GM23338 (cell line): ENCODE measurements at regions not wholly inside any gene's neighbourhood (a gene's known extent, or its start where the extent isn't known, plus 50 kb on each side); places are given as distances from the start of the nearest gene placed in this dataset.

Source experiments
- ATAC-seq: fragments of 200-7000 bp; cut with Tn5 transposase; 3 replicates; pipeline ENCODE4 v1.9.1; 2020
- DNase-seq: peaks from one replicate; pipeline ENCODE4 v3.0.0-alpha.2; 2015; ENCODE audit warnings: low spot score
- H2AFZ ChIP-seq: fragments of 200-600 bp; sonication (generic); 2 replicates; pipeline ENCODE4 v1.8.0; 2016; ENCODE audit warnings: antibody characterized with exemption, mild to moderate bottlenecking, moderate library complexity
- H3F3A ChIP-seq: fragments of 200-600 bp; sonication (generic); replicated peaks from 2 replicates; pipeline ENCODE4 v1.8.0; 2017; ENCODE audit warnings: antibody characterized with exemption, mixed run types, low read depth
- H3K27ac ChIP-seq: fragments of 200-600 bp; sonication (generic); 2 replicates; pipeline ENCODE4 v1.6.1; 2016; ENCODE audit warnings: low read depth
- H3K27me3 ChIP-seq: fragments of 200-600 bp; sonication (generic); 2 replicates; pipeline ENCODE4 v1.8.0; 2016; ENCODE audit warnings: mild to moderate bottlenecking, mixed run types, moderate library complexity; ENCODE audit not compliant: insufficient read depth
- H3K36me3 ChIP-seq: fragments of 200-600 bp; sonication (generic); 2 replicates; pipeline ENCODE4 v1.8.0; 2016; ENCODE audit warnings: mild to moderate bottlenecking; ENCODE audit not compliant: insufficient read depth
- H3K4me1 ChIP-seq: fragments of 200-600 bp; sonication (generic); 2 replicates; pipeline ENCODE4 v1.8.0; 2016; ENCODE audit warnings: mild to moderate bottlenecking, moderate library complexity; ENCODE audit not compliant: insufficient read depth
- H3K4me2 ChIP-seq: fragments of 200-600 bp; sonication (generic); 2 replicates; pipeline ENCODE4 v1.7.1; 2017; ENCODE audit warnings: mixed run types
- H3K4me3 ChIP-seq: fragments of 200-600 bp; sonication (generic); 2 replicates; pipeline ENCODE4 v1.6.1; 2016; ENCODE audit warnings: mixed run types
- H3K79me2 ChIP-seq: fragments of 200-600 bp; sonication (generic); replicated peaks from 2 replicates; pipeline ENCODE4 v1.8.0; 2017; ENCODE audit warnings: mild to moderate bottlenecking; ENCODE audit not compliant: insufficient read depth
- H3K9me2 ChIP-seq: fragments of 200-600 bp; sonication (generic); 2 replicates; pipeline ENCODE4 v1.8.0; 2017; ENCODE audit not compliant: insufficient read depth
- H4K20me1 ChIP-seq: fragments of 200-600 bp; sonication (generic); replicated peaks from 2 replicates; pipeline ENCODE4 v1.8.0; 2017; ENCODE audit warnings: mild to moderate bottlenecking; ENCODE audit not compliant: insufficient read depth
- H3K27ac Mint-ChIP-seq: 2 replicates; pipeline ENCODE4 v1.8.0; 2020; ENCODE audit warnings: inconsistent platforms, mild to moderate bottlenecking, moderate library complexity, mixed read lengths
- H3K27me3 Mint-ChIP-seq: 3 replicates; pipeline ENCODE4 v1.8.0; 2022; ENCODE audit warnings: low read depth, mild to moderate bottlenecking, moderate library complexity, mixed read lengths, inconsistent platforms; ENCODE audit not compliant: insufficient read depth, poor library complexity
- H3K36me3 Mint-ChIP-seq: 3 replicates; pipeline ENCODE4 v1.8.0; 2021; ENCODE audit warnings: low read depth, mild to moderate bottlenecking, inconsistent platforms, moderate library complexity, mixed read lengths
- H3K4me1 Mint-ChIP-seq: 3 replicates; pipeline ENCODE4 v1.8.0; 2020; ENCODE audit warnings: mild to moderate bottlenecking, inconsistent platforms, mixed read lengths
- H3K4me3 Mint-ChIP-seq: 3 replicates; pipeline ENCODE4 v1.8.0; 2021; ENCODE audit warnings: moderate library complexity, mild to moderate bottlenecking, inconsistent platforms, mixed read lengths
- H3K9me3 Mint-ChIP-seq: 3 replicates; pipeline ENCODE4 v1.8.0; 2020; ENCODE audit warnings: moderate library complexity, mild to moderate bottlenecking, inconsistent platforms, mixed read lengths
- CREB1 ChIP-seq: fragments of 250-450 bp; sonication (Bioruptor Pico); IDR thresholded peaks from 2 replicates; pipeline ENCODE4 v1.5.0; 2020; ENCODE audit warnings: low read depth, mild to moderate bottlenecking, moderate library complexity
- ETS1 ChIP-seq: IDR thresholded peaks from 2 replicates; pipeline ENCODE4 v1.6.1; 2016; ENCODE audit warnings: antibody characterized with exemption
- EZH2phosphoT487 ChIP-seq: fragments of 200-600 bp; sonication (generic); IDR thresholded peaks from one replicate; pipeline ENCODE4 v1.8.1; 2018; ENCODE audit warnings: antibody characterized with exemption; ENCODE audit not compliant: unreplicated experiment
- NANOG ChIP-seq: IDR thresholded peaks from 2 replicates; pipeline ENCODE4 v1.6.1; 2016; ENCODE audit warnings: antibody characterized with exemption, borderline replicate concordance
- REST ChIP-seq: IDR thresholded peaks from one replicate; pipeline ENCODE4 v1.6.1; 2018; ENCODE audit warnings: antibody characterized with exemption; ENCODE audit not compliant: unreplicated experiment
- ZNF331 ChIP-seq: fragments of 250-450 bp; sonication (Bioruptor Pico); IDR thresholded peaks from 2 replicates; pipeline ENCODE4 v1.5.0; 2020; ENCODE audit warnings: low read depth, mild to moderate bottlenecking, moderate library complexity
- ZNF462 ChIP-seq: fragments of 250-450 bp; sonication (Bioruptor Pico); IDR thresholded peaks from 2 replicates; pipeline ENCODE4 v1.5.0; 2020; ENCODE audit warnings: mild to moderate bottlenecking, moderate library complexity

- H3F3A ChIP-seq, result no peaks in the 10 kb centered on the region
- Mint-ChIP-seq H3K27ac (no peak overlapping the region), H3K4me3 (no peak overlapping the region), H3K27me3 (no peaks in the 10 kb centered on the region), H3K4me1 (no peaks in the 10 kb centered on the region), H3K36me3 (no peaks in the 10 kb centered on the region), H3K9me3 (no peaks in the 10 kb centered on the region)
- DNase-seq (no peak), ATAC-seq (no peak)
- no peaks in the 10 kb centered on the region for H3K27me3 ChIP-seq
- no peak overlapping the region for H2AFZ ChIP-seq
- H3K4me2 ChIP-seq, result no peak overlapping the region
- H3K36me3 ChIP-seq, result no peaks in the 10 kb centered on the region
- TF ChIP-seq ZNF331 (no peak), CREB1 (CRISPR knock-in tag) (no peak), EZH2phosphoT487 (no peak), REST (no peak), ZNF462 (no peak), ETS1 (no peak), NANOG (no peak)
- peaks cover 5% of the 10 kb centered on the region; the same call in 1 of the 2 replicates for H3K9me2 ChIP-seq
- no peaks in the 10 kb centered on the region for H3K79me2 ChIP-seq
- H3K4me3 ChIP-seq, result no peak overlapping the region
- no peak overlapping the region for H3K27ac ChIP-seq
- H3K4me1 ChIP-seq, result no peaks in the 10 kb centered on the region
- no peaks in the 10 kb centered on the region for H4K20me1 ChIP-seq
Observed at GRCh38 chr9:109971226-109971625, 191.2 kb downstream of the PALM2AKAP2 start.
